Gastrocnemius medialis (tissue), 4 donors: ENCODE measurements at regions not wholly inside any gene's neighbourhood (a gene's known extent, or its start where the extent isn't known, plus 50 kb on each side); places are given as distances from the start of the nearest gene placed in this dataset.
"Not testable (repeated sequence)": the region's sequence is repeated elsewhere in the genome, so short reads cannot be mapped to it uniquely, and the experiment has no call there.

Experiments
- ATAC-seq, 2 donors: fragments of 150-250 bp; one replicate each; pipeline ENCODE4 v1.9.1; 2016
- DNase-seq, 2 donors: peaks; one replicate each; pipeline ENCODE4 v3.0.0-alpha.2; 2019
- H3K27ac ChIP-seq, 4 donors: fragments of 200-600 bp; sonication (generic); 1 replicate in 1 of 4; 2 replicates in 3 of 4; pipeline ENCODE4 v1.5.1; 2016 to 2018; ENCODE audit warnings: mild to moderate bottlenecking in 2 of 4, moderate library complexity in 1 of 4
- H3K27me3 ChIP-seq, 3 donors: fragments of 200-600 bp; sonication (generic) in 2 of 3; 1 replicate in 1 of 3; 2 replicates in 2 of 3; pipeline versions ENCODE4 v1.5.1 to v1.6.0; 2016 to 2019; ENCODE audit warnings: mild to moderate bottlenecking in 1 of 3, moderate library complexity in 1 of 3
- H3K36me3 ChIP-seq, 2 donors: fragments of 200-600 bp; sonication (generic) in 1 of 2; one replicate each; pipeline ENCODE4 v1.5.1; 2017 to 2018
- H3K4me1 ChIP-seq, 2 donors: fragments of 200-600 bp; sonication (generic) in 1 of 2; one replicate each; pipeline ENCODE4 v1.5.1; 2016 to 2017; ENCODE audit warnings: mild to moderate bottlenecking in 2 of 2
- H3K4me3 ChIP-seq, 4 donors: fragments of 200-600 bp; sonication (generic) in 3 of 4; 1 replicate in 1 of 4; 2 replicates in 3 of 4; pipeline ENCODE4 v1.5.1; 2016 to 2019; ENCODE audit warnings: mild to moderate bottlenecking in 2 of 4
- H3K9me3 ChIP-seq, 3 donors: fragments of 200-600 bp; sonication (generic) in 2 of 3; 1 replicate in 1 of 3; 2 replicates in 2 of 3; pipeline ENCODE4 v1.5.1; 2016 to 2019
- POLR2A ChIP-seq, 2 donors: fragments of 450-650 bp; IDR thresholded peaks; one replicate each; pipeline ENCODE4 v1.6.1; 2017; ENCODE audit warnings: antibody characterized with exemption in 2 of 2, mild to moderate bottlenecking in 2 of 2, moderate library complexity in 2 of 2
- in situ Hi-C, 4 donors: fragments of 200-750 bp; cut with MboI; loops; one replicate each; pipeline versions ENCODE4 v1.15.0 to v1.8.0; 2017; ENCODE audit warnings: low sequenced_read_pairs in 4 of 4
- intact Hi-C: fragments of 100-400 bp; cut with DNase I; formaldehyde crosslinking; loops from one replicate; pipeline ENCODE4 v1.15.1; 2023; ENCODE audit warnings: low total_unique reads
- TF ChIP-seq, protein P1 (sequence below), 5 experiments: fragments of 450-650 bp in 3 of 5; fragments of 200-600 bp in 2 of 5; sonication (generic) in 2 of 5; IDR thresholded peaks in 4 of 5; conservative IDR thresholded peaks in 1 of 5; 1 replicate in 4 of 5; 2 replicates in 1 of 5; pipeline ENCODE4 v1.5.1; 2016 to 2019; ENCODE audit warnings: antibody characterized with exemption in 5 of 5, mild to moderate bottlenecking in 3 of 5, moderate library complexity in 3 of 5

DNA sequence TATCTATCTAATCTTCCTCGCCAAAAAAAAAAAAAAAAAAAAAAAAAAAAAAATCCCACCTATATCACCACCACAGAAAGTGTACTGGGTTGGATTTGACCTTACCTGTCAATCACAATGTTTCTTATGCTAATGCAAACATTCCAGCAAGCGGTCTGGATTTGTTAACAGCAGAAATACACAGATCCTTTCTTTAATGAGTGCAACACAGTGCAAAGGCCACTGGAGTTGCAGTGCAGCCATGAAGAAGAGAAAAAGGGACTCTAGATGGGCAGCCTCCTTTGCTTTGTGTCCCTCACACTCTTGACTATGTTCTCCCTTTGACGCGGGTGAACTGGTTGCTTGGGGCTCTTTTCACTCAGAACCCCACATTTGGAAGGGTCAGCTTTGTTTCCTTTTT is 127.3 kb upstream of the PRKCQ start:
- intact Hi-C loops: no loop called here
- Histone ChIP-seq H3K4me3 (no peak overlapping the region), H3K27ac (no peak overlapping the region), H3K27me3 (peaks cover 0 to 5% (median 0%) of the 10 kb centered on the region in 3 donors), H3K4me1 (peaks cover 3 to 4% of the 10 kb centered on the region in 2 donors), H3K36me3 (no peaks in the 10 kb centered on the region), H3K9me3 (no peaks in the 10 kb centered on the region)
- no peak for ATAC-seq
- in situ Hi-C loops: no loop called here
- no peak for TF ChIP-seq POLR2A (IDR thresholded peaks at IDR 0.05)
- TF ChIP-seq, protein P1, sequence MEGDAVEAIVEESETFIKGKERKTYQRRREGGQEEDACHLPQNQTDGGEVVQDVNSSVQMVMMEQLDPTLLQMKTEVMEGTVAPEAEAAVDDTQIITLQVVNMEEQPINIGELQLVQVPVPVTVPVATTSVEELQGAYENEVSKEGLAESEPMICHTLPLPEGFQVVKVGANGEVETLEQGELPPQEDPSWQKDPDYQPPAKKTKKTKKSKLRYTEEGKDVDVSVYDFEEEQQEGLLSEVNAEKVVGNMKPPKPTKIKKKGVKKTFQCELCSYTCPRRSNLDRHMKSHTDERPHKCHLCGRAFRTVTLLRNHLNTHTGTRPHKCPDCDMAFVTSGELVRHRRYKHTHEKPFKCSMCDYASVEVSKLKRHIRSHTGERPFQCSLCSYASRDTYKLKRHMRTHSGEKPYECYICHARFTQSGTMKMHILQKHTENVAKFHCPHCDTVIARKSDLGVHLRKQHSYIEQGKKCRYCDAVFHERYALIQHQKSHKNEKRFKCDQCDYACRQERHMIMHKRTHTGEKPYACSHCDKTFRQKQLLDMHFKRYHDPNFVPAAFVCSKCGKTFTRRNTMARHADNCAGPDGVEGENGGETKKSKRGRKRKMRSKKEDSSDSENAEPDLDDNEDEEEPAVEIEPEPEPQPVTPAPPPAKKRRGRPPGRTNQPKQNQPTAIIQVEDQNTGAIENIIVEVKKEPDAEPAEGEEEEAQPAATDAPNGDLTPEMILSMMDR (IDR thresholded peaks at IDR 0.05 in 4 of 5, conservative IDR thresholded peaks at IDR 0.05 in 1 of 5): no peak
- no peak for DNase-seq

DNA sequence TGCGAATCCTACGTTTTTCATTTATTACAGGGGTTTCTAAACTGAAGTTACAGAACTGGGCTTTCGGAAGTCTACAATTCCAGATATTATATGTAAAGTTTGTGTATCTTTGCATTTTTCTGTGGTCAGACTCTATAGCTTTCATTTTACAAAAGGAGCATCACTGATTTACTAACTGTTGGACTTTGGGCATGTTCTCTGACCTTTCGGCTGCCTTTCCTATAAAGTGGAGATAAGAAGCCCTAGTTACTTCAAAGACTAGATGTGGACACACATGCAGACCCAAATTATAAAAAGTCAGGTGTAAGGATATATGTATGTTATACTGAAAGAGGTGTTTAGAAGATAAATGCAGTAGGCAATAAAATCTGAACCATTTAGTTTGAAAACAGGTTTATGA is 126.6 kb upstream of the PRKCQ start:
- Histone ChIP-seq H3K36me3 (no peaks in the 10 kb centered on the region), H3K27me3 (peaks cover 0 to 5% (median 0%) of the 10 kb centered on the region in 3 donors), H3K9me3 (no peaks in the 10 kb centered on the region), H3K4me1 (peaks cover 7 to 9% of the 10 kb centered on the region in 2 donors), H3K4me3 (no peak overlapping the region), H3K27ac (no peak overlapping the region)
- no peak for ATAC-seq
- in situ Hi-C loops (no loop called here), intact Hi-C loops (no loop called here)
- TF ChIP-seq, protein P1 (IDR thresholded peaks at IDR 0.05 in 4 of 5, conservative IDR thresholded peaks at IDR 0.05 in 1 of 5): no peak
- TF ChIP-seq POLR2A (IDR thresholded peaks at IDR 0.05): no peak
- DNase-seq: no peak

DNA sequence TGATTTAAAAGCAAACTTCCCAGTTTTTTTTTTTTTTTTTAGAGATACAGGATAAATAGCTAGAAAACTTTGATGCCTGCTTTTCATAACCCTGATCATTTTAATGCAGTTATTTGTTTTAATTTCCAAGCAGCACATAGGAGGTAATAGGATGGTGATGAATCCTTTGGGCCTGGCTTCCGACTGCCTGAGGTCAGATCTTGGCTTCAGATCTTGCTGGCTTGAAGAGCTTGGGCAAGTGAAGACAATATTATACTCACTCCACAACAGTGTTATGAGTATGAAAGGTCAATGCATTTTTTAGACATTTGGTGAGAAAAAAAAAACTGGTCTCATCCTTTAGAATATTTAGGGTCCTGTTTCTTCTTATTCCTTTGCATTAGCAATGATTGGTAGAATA is 124.8 kb upstream of the PRKCQ start:
- no peaks in the 10 kb centered on the region for H3K36me3 ChIP-seq
- no peaks in the 10 kb centered on the region for H3K27me3 ChIP-seq
- H3K4me3 ChIP-seq: no peak overlapping the region
- DNase-seq (no peak), ATAC-seq (no peak)
- no peak for TF ChIP-seq POLR2A (IDR thresholded peaks at IDR 0.05)
- TF ChIP-seq, protein P1 (IDR thresholded peaks at IDR 0.05 in 4 of 5, conservative IDR thresholded peaks at IDR 0.05 in 1 of 5): no peak
- no peak overlapping the region for H3K27ac ChIP-seq
- H3K9me3 ChIP-seq: no peaks in the 10 kb centered on the region
- in situ Hi-C loops (no loop called here), intact Hi-C loops (loop anchor here (5.0 kb wide), 1 partner anchor 32 kb away; no protein-coding TSS in a partner anchor)
- peaks cover 10 to 18% of the 10 kb centered on the region in 2 donors for H3K4me1 ChIP-seq

DNA sequence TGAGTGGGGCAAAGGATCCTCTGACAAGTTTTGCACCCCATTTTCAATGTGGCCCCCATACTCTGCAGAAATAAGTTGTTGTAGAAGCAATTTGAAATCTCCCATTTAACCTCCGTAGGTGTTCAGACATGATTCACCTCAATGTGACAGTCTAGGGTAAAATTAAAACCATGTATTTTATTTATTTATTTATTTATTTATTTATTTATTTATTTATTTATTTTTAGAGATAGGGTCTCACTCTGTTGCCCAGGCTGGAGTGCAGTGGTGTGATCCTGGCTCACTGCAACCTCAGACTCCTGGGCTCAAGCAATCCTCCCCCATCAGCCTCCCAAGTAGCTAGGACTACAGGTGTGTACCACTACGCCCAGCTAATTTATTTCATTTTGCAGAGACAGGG is 122.8 kb upstream of the PRKCQ start:
- in situ Hi-C loops, H3K9me3 ChIP-seq: not testable (repeated sequence)

DNA sequence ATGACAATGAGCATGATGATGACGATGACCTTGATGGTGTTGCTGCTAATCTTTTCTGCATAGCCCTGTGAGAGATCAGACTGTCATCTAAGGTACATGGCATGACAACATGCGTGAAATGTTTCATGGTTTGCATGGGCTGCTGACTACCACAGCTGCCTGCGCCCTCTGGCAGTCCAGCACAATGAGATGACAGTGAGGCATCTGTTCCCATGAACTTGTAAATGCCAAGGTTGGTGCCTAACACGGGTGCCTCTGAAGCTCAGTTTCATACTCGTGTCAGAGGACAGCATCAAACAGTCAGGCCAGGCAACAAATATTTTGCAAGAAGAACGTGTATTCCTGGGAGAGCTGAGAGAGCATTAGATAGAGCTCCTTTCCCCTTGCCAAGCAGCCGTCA is 122.0 kb upstream of the PRKCQ start:
- H3K36me3 ChIP-seq: no peaks in the 10 kb centered on the region
- intact Hi-C loops: loop anchor here (5.0 kb wide), 1 partner anchor 35 kb away; no protein-coding TSS in a partner anchor
- no peak overlapping the region for H3K4me3 ChIP-seq
- ATAC-seq (peak; percentile 40 to 64), DNase-seq (peak in 1 of 2 donors; percentile 24)
- TF ChIP-seq, protein P1 (IDR thresholded peaks at IDR 0.05 in 4 of 5, conservative IDR thresholded peaks at IDR 0.05 in 1 of 5): no peak
- no peak for TF ChIP-seq POLR2A (IDR thresholded peaks at IDR 0.05)
- in situ Hi-C loops: no loop called here
- H3K27ac ChIP-seq: peak overlapping the region in 3 of 4 donors; percentile 50 to 62 (median 58)
- peaks cover 10 to 18% of the 10 kb centered on the region in 2 donors for H3K4me1 ChIP-seq
- no peaks in the 10 kb centered on the region for H3K9me3 ChIP-seq
- no peaks in the 10 kb centered on the region for H3K27me3 ChIP-seq

More for the DNA sequence above, 122.8 kb upstream of the PRKCQ start:
- peaks cover 10 to 18% of the 10 kb centered on the region in 2 donors for H3K4me1 ChIP-seq
- H3K36me3 ChIP-seq, H3K27ac ChIP-seq, H3K4me3 ChIP-seq, H3K27me3 ChIP-seq, DNase-seq, ATAC-seq: not testable (repeated sequence)
- intact Hi-C loops: loop anchor here (5.0 kb wide), 1 partner anchor 34 kb away; no protein-coding TSS in a partner anchor
